ENCODE measurements at regions not wholly inside any gene's neighbourhood (a gene's known extent, or its start where the extent isn't known, plus 50 kb on each side); places are given as distances from the start of the nearest gene placed in this dataset.
"Not testable (repeated sequence)": the region's sequence is repeated elsewhere in the genome, so short reads cannot be mapped to it uniquely, and the experiment has no call there.

- H3K4me3 ChIP-seq (ENCODE audit: low read depth, low read length): no peak overlapping the region
- no peak for DNase-seq (ENCODE audit: low read depth)
- TF ChIP-seq CTCF (IDR thresholded peaks at IDR 0.05; ENCODE audit: insufficient read depth, low read length): no peak
Observed at GRCh38 chr21:17257784-17258183, 255.1 kb upstream of the CXADR start.

GRCh38 chr21:17264182-17264581 is 248.7 kb upstream of the CXADR start:
- no peak for TF ChIP-seq CTCF (IDR thresholded peaks at IDR 0.05; ENCODE audit: insufficient read depth, low read length)
- no peak for DNase-seq (ENCODE audit: low read depth)
- no peak overlapping the region for H3K4me3 ChIP-seq (ENCODE audit: low read depth, low read length)

GRCh38 chr21:17269760-17270159 is 243.1 kb upstream of the CXADR start:
- TF ChIP-seq CTCF (IDR thresholded peaks at IDR 0.05; ENCODE audit: insufficient read depth, low read length): no peak
- no peak for DNase-seq (ENCODE audit: low read depth)
- no peak overlapping the region for H3K4me3 ChIP-seq (ENCODE audit: low read depth, low read length)

- peak; percentile 73 for DNase-seq (ENCODE audit: low read depth)
- peak; percentile 41 for TF ChIP-seq CTCF (IDR thresholded peaks at IDR 0.05; ENCODE audit: insufficient read depth, low read length)
- H3K4me3 ChIP-seq (ENCODE audit: low read depth, low read length): no peak overlapping the region
Observed at GRCh38 chr21:17270229-17270628, 242.6 kb upstream of the CXADR start.

- no peak for TF ChIP-seq CTCF (IDR thresholded peaks at IDR 0.05; ENCODE audit: insufficient read depth, low read length)
- H3K4me3 ChIP-seq (ENCODE audit: low read depth, low read length): no peak overlapping the region
- no peak for DNase-seq (ENCODE audit: low read depth)
Observed at GRCh38 chr21:17279663-17280062, 233.2 kb upstream of the CXADR start.

- not testable (repeated sequence) for H3K4me3 ChIP-seq (ENCODE audit: low read depth, low read length); DNase-seq (ENCODE audit: low read depth)
Observed at GRCh38 chr21:17293016-17293562, 219.8 kb upstream of the CXADR start.

GRCh38 chr21:17295997-17296396 is 216.8 kb upstream of the CXADR start:
- DNase-seq (ENCODE audit: low read depth): no peak
- no peak overlapping the region for H3K4me3 ChIP-seq (ENCODE audit: low read depth, low read length)
- TF ChIP-seq CTCF (IDR thresholded peaks at IDR 0.05; ENCODE audit: insufficient read depth, low read length): no peak

GRCh38 chr21:17299576-17299975 is 213.3 kb upstream of the CXADR start:
- DNase-seq (ENCODE audit: low read depth); H3K4me3 ChIP-seq (ENCODE audit: low read depth, low read length): not testable (repeated sequence)

GRCh38 chr21:17327715-17328114 is 185.1 kb upstream of the CXADR start:
- DNase-seq (ENCODE audit: low read depth); H3K4me3 ChIP-seq (ENCODE audit: low read depth, low read length): not testable (repeated sequence)
